Neural cell (in vitro differentiated cells): ENCODE measurements at regions not wholly inside any gene's neighbourhood (a gene's known extent, or its start where the extent isn't known, plus 50 kb on each side); places are given as distances from the start of the nearest gene placed in this dataset.

Source experiments
- CTCF ChIP-seq: fragments of 450-650 bp; IDR thresholded peaks from 2 replicates; pipeline ENCODE4 v1.5.1; 2014; ENCODE audit warnings: antibody characterized with exemption, mild to moderate bottlenecking, moderate library complexity; ENCODE audit not compliant: poor library complexity, severe bottlenecking
- EP300 ChIP-seq: fragments of 450-650 bp; conservative IDR thresholded peaks from 2 replicates; pipeline ENCODE4 v1.6.1; 2014; ENCODE audit warnings: antibody characterized with exemption, mild to moderate bottlenecking, moderate library complexity; ENCODE audit not compliant: poor library complexity, severe bottlenecking
- EZH2 ChIP-seq: fragments of 200-600, 300-800 bp; shearing (Covaris generic), sonication (generic); IDR thresholded peaks from 2 replicates; pipeline ENCODE4 v1.6.1; 2014; ENCODE audit warnings: antibody characterized with exemption, low read length, borderline replicate concordance, mild to moderate bottlenecking; ENCODE audit not compliant: insufficient read depth, poor library complexity, severe bottlenecking
- MXI1 ChIP-seq: fragments of 450-650 bp; conservative IDR thresholded peaks from 2 replicates; pipeline ENCODE4 v1.6.1; 2014; ENCODE audit warnings: antibody characterized with exemption, mild to moderate bottlenecking; ENCODE audit not compliant: poor library complexity, severe bottlenecking
- POLR2AphosphoS5 ChIP-seq: IDR thresholded peaks from 2 replicates; pipeline ENCODE4 v1.6.1; 2012
- TF ChIP-seq, protein P1 (sequence below): IDR thresholded peaks from 2 replicates; pipeline ENCODE4 v1.6.1; 2012; ENCODE audit warnings: borderline replicate concordance

DNA sequence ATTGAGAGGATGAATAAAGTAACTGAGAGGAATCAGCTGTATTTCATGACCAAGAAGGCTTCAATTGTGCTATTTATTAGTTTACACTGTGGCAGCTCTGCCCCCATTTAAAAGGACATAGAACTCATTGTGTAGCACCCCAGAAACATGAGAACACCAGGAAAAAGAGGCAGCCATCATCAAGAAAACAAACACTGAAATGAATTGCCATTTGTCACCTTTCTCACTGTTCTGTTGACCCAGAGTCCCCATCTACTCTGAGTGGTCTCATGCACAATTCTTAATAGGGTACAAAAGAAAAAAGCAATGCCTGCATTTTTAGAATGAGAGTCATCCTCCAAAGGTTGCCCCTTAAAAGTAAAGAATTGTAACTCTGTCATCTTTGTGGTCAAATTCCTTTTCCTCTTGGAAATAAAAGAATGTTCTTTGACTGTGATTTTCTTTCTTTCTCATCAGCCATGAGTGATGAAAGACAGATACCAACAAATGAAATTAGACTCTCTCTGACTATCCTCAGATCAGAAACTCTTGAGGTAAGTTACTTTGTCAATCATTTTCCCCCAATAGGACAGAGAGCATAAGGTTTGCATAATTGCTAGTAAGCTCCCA, 1941.9 kb upstream of the PIK3C3 start:
- TF ChIP-seq EZH2, result no peak
- no peak for TF ChIP-seq CTCF
- TF ChIP-seq MXI1, result no peak
- TF ChIP-seq, protein P1, sequence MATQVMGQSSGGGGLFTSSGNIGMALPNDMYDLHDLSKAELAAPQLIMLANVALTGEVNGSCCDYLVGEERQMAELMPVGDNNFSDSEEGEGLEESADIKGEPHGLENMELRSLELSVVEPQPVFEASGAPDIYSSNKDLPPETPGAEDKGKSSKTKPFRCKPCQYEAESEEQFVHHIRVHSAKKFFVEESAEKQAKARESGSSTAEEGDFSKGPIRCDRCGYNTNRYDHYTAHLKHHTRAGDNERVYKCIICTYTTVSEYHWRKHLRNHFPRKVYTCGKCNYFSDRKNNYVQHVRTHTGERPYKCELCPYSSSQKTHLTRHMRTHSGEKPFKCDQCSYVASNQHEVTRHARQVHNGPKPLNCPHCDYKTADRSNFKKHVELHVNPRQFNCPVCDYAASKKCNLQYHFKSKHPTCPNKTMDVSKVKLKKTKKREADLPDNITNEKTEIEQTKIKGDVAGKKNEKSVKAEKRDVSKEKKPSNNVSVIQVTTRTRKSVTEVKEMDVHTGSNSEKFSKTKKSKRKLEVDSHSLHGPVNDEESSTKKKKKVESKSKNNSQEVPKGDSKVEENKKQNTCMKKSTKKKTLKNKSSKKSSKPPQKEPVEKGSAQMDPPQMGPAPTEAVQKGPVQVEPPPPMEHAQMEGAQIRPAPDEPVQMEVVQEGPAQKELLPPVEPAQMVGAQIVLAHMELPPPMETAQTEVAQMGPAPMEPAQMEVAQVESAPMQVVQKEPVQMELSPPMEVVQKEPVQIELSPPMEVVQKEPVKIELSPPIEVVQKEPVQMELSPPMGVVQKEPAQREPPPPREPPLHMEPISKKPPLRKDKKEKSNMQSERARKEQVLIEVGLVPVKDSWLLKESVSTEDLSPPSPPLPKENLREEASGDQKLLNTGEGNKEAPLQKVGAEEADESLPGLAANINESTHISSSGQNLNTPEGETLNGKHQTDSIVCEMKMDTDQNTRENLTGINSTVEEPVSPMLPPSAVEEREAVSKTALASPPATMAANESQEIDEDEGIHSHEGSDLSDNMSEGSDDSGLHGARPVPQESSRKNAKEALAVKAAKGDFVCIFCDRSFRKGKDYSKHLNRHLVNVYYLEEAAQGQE, result no peak
- TF ChIP-seq POLR2AphosphoS5, result no peak
- no peak for TF ChIP-seq EP300
